ENCODE measurements at regions not wholly inside any gene's neighbourhood (a gene's known extent, or its start where the extent isn't known, plus 50 kb on each side); places are given as distances from the start of the nearest gene placed in this dataset.

- POLR2A ChIA-PET: no interaction called here
Observed at GRCh38 chr1:18560692-18561091, 70.0 kb upstream of the PAX7 start.

GRCh38 chr1:18561967-18562366, 68.7 kb upstream of the PAX7 start:
- ChIA-PET POLR2A (no interaction called here), CTCF (interaction anchor here (0.6 to 2.1 kb wide), 2 partner anchors 14 to 27 kb away, joined by 3 to 8 read pairs; no protein-coding TSS in a partner anchor)
- Histone ChIP-seq H3K4me3 (ENCODE audit: low read depth, low read length) (no peak overlapping the region), H3K27ac (ENCODE audit: extremely low read depth, low read depth, low read length) (no peak overlapping the region), H3K36me3 (ENCODE audit: control insufficient read depth in 2 of 2, insufficient read depth in 1 of 2, low read length in 2 of 2) (no peaks in the 10 kb centered on the region), H3K4me1 (ENCODE audit: control insufficient read depth, insufficient read depth, low read length) (no peaks in the 10 kb centered on the region), H3K9me3 (ENCODE audit: control insufficient read depth, insufficient read depth, low read depth, low read length) (no peaks in the 10 kb centered on the region)
- no peak for TF ChIP-seq SALL2 (tag by site-specific recombination; IDR thresholded peaks at IDR 0.05; ENCODE audit: borderline replicate concordance)

More at GRCh38 chr1:18560692-18561091, 70.0 kb upstream of the PAX7 start:
- H3K4me3 ChIP-seq (ENCODE audit: low read depth, low read length): no peak overlapping the region
- CTCF ChIA-PET: interaction anchor here (0.6 to 2.2 kb wide), 8 partner anchors 12 to 395 kb away, joined by 3 to 18 read pairs (median 4); partner anchors contain the start of gene IFFO2
- TF ChIP-seq ZIC2 (tag by site-specific recombination; IDR thresholded peaks at IDR 0.05): peak; percentile 59
- no peak for TF ChIP-seq ZFHX2 (tag by site-specific recombination; conservative IDR thresholded peaks at IDR 0.05)
- TF ChIP-seq, protein P1, sequence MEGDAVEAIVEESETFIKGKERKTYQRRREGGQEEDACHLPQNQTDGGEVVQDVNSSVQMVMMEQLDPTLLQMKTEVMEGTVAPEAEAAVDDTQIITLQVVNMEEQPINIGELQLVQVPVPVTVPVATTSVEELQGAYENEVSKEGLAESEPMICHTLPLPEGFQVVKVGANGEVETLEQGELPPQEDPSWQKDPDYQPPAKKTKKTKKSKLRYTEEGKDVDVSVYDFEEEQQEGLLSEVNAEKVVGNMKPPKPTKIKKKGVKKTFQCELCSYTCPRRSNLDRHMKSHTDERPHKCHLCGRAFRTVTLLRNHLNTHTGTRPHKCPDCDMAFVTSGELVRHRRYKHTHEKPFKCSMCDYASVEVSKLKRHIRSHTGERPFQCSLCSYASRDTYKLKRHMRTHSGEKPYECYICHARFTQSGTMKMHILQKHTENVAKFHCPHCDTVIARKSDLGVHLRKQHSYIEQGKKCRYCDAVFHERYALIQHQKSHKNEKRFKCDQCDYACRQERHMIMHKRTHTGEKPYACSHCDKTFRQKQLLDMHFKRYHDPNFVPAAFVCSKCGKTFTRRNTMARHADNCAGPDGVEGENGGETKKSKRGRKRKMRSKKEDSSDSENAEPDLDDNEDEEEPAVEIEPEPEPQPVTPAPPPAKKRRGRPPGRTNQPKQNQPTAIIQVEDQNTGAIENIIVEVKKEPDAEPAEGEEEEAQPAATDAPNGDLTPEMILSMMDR (tag by site-specific recombination; IDR thresholded peaks at IDR 0.05): no peak
- no peaks in the 10 kb centered on the region for H3K4me1 ChIP-seq (ENCODE audit: control insufficient read depth, insufficient read depth, low read length)
- no peaks in the 10 kb centered on the region for H3K36me3 ChIP-seq (ENCODE audit: control insufficient read depth in 2 of 2, insufficient read depth in 1 of 2, low read length in 2 of 2)
- no peaks in the 10 kb centered on the region for H3K9me3 ChIP-seq (ENCODE audit: control insufficient read depth, insufficient read depth, low read depth, low read length)
- H3K27ac ChIP-seq (ENCODE audit: extremely low read depth, low read depth, low read length): no peak overlapping the region

- H3K4me3 ChIP-seq (ENCODE audit: low read depth, low read length): no peak overlapping the region
- no peaks in the 10 kb centered on the region for H3K9me3 ChIP-seq (ENCODE audit: control insufficient read depth, insufficient read depth, low read depth, low read length)
- ChIA-PET CTCF (interaction anchor here (0.6 to 2.2 kb wide), 3 partner anchors 11 to 34 kb away, joined by 3 to 13 read pairs (median 3); no protein-coding TSS in a partner anchor), POLR2A (no interaction called here)
- H3K4me1 ChIP-seq (ENCODE audit: control insufficient read depth, insufficient read depth, low read length): no peaks in the 10 kb centered on the region
- H3K36me3 ChIP-seq (ENCODE audit: control insufficient read depth in 2 of 2, insufficient read depth in 1 of 2, low read length in 2 of 2): no peaks in the 10 kb centered on the region
- H3K27ac ChIP-seq (ENCODE audit: extremely low read depth, low read depth, low read length): no peak overlapping the region
- TF ChIP-seq IKZF3 (tag by site-specific recombination; IDR thresholded peaks at IDR 0.05) (no peak), PRDM10 (tag by site-specific recombination; IDR thresholded peaks at IDR 0.05) (0 out of 2 replicates have a peak, but pooled peaks have one; percentile 24), HOXC10 (CRISPR knock-in tag; IDR thresholded peaks at IDR 0.05) (no peak)
Observed at GRCh38 chr1:18564676-18565075, 66.0 kb upstream of the PAX7 start.

DNA sequence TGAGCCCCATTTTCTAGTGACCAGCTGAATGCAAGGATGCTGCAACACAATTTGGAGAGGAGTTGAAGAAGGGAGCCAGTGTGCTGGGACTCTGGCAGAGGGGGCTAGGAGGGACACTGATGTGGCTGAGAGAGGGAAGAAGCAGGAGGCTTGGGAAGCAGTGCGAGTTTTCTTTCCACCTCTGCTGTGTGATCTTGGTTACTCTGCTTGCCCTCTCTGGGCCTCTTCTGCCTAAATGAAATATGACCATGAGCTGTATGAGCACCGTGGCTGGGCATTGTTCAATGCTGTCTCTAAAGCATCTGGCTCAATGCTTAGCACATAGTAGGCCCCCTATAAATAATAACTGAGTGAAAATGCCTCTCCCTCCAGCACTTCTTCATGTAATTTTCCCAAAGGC, 65.3 kb upstream of the PAX7 start:
- no peaks in the 10 kb centered on the region for H3K4me1 ChIP-seq (ENCODE audit: control insufficient read depth, insufficient read depth, low read length)
- H3K27ac ChIP-seq (ENCODE audit: extremely low read depth, low read depth, low read length): no peak overlapping the region
- H3K9me3 ChIP-seq (ENCODE audit: control insufficient read depth, insufficient read depth, low read depth, low read length): no peaks in the 10 kb centered on the region
- H3K4me3 ChIP-seq (ENCODE audit: low read depth, low read length): no peak overlapping the region
- no peaks in the 10 kb centered on the region for H3K36me3 ChIP-seq (ENCODE audit: control insufficient read depth in 2 of 2, insufficient read depth in 1 of 2, low read length in 2 of 2)
- ChIA-PET POLR2A (no interaction called here), CTCF (interaction anchor here (0.8 to 2.2 kb wide), 3 partner anchors 10 to 16 kb away, joined by 3 to 13 read pairs (median 5); no protein-coding TSS in a partner anchor)
- peak; percentile 56; the same call in 1 of the 2 replicates for TF ChIP-seq ZNF768 (tag by site-specific recombination; IDR thresholded peaks at IDR 0.05)
- no peak for TF ChIP-seq ZNF664 (tag by site-specific recombination; IDR thresholded peaks at IDR 0.05)
- no peak for TF ChIP-seq ZNF785 (tag by site-specific recombination; IDR thresholded peaks at IDR 0.05)
- TF ChIP-seq, protein P2, sequence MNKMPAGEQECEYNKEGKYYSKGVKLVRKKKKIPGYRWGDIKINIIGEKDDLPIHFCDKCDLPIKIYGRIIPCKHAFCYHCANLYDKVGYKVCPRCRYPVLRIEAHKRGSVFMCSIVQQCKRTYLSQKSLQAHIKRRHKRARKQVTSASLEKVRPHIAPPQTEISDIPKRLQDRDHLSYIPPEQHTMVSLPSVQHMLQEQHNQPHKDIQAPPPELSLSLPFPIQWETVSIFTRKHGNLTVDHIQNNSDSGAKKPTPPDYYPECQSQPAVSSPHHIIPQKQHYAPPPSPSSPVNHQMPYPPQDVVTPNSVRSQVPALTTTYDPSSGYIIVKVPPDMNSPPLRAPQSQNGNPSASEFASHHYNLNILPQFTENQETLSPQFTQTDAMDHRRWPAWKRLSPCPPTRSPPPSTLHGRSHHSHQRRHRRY (tag by site-specific recombination; IDR thresholded peaks at IDR 0.05): no peak
- TF ChIP-seq ZSCAN30 (tag by site-specific recombination; IDR thresholded peaks at IDR 0.05): no peak
- TF ChIP-seq, protein P3, sequence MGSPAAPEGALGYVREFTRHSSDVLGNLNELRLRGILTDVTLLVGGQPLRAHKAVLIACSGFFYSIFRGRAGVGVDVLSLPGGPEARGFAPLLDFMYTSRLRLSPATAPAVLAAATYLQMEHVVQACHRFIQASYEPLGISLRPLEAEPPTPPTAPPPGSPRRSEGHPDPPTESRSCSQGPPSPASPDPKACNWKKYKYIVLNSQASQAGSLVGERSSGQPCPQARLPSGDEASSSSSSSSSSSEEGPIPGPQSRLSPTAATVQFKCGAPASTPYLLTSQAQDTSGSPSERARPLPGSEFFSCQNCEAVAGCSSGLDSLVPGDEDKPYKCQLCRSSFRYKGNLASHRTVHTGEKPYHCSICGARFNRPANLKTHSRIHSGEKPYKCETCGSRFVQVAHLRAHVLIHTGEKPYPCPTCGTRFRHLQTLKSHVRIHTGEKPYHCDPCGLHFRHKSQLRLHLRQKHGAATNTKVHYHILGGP (tag by site-specific recombination; IDR thresholded peaks at IDR 0.05): no peak
- TF ChIP-seq ZNF121 (tag by site-specific recombination; IDR thresholded peaks at IDR 0.05): no peak
- TF ChIP-seq, protein P4, sequence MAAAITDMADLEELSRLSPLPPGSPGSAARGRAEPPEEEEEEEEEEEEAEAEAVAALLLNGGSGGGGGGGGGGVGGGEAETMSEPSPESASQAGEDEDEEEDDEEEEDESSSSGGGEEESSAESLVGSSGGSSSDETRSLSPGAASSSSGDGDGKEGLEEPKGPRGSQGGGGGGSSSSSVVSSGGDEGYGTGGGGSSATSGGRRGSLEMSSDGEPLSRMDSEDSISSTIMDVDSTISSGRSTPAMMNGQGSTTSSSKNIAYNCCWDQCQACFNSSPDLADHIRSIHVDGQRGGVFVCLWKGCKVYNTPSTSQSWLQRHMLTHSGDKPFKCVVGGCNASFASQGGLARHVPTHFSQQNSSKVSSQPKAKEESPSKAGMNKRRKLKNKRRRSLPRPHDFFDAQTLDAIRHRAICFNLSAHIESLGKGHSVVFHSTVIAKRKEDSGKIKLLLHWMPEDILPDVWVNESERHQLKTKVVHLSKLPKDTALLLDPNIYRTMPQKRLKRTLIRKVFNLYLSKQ (tag by site-specific recombination; IDR thresholded peaks at IDR 0.05; ENCODE audit: borderline replicate concordance): no peak
